GM19395 (cell line): ENCODE measurements at regions not wholly inside any gene's neighbourhood (a gene's known extent, or its start where the extent isn't known, plus 50 kb on each side); places are given as distances from the start of the nearest gene placed in this dataset.

Source experiments
- ATAC-seq: cut with Tn5 transposase; IDR thresholded peaks from one replicate; pipeline ENCODE4 v1.9.1; 2021; ENCODE audit warnings: mild to moderate bottlenecking, moderate library complexity; ENCODE audit not compliant: unreplicated experiment

- no peak for ATAC-seq
These were observed 416.3 kb downstream of the GPATCH2 start for GRCh38 chr1:217214551-217214950.

GRCh38 chr1:217211486-217211885, 419.4 kb downstream of the GPATCH2 start:
- ATAC-seq, result no peak

GRCh38 chr1:217205578-217205977, 425.3 kb downstream of the GPATCH2 start:
- no peak for ATAC-seq

- ATAC-seq, result no peak
These were observed 434.3 kb downstream of the GPATCH2 start for GRCh38 chr1:217196616-217197015.

GRCh38 chr1:217193151-217193550, 437.7 kb downstream of the GPATCH2 start:
- no peak for ATAC-seq

- no peak for ATAC-seq
These were observed 439.4 kb downstream of the GPATCH2 start for GRCh38 chr1:217191441-217191840.

- no peak for ATAC-seq
These were observed 440.5 kb downstream of the GPATCH2 start for GRCh38 chr1:217190359-217190758.

GRCh38 chr1:217189362-217189761, 441.5 kb downstream of the GPATCH2 start:
- no peak for ATAC-seq

- ATAC-seq, result no peak
These were observed 442.3 kb downstream of the GPATCH2 start for GRCh38 chr1:217188280-217189237.

- no peak for ATAC-seq
These were observed 444.2 kb downstream of the GPATCH2 start for GRCh38 chr1:217186664-217187063.

- ATAC-seq, result no peak
These were observed 446.0 kb downstream of the GPATCH2 start for GRCh38 chr1:217184854-217185253.

- no peak for ATAC-seq
These were observed 447.9 kb downstream of the GPATCH2 start for GRCh38 chr1:217182992-217183391.

GRCh38 chr1:217181756-217182155, 449.1 kb downstream of the GPATCH2 start:
- no peak for ATAC-seq

- no peak for ATAC-seq
These were observed 449.6 kb downstream of the GPATCH2 start for GRCh38 chr1:217181176-217181746.

- ATAC-seq, result no peak
These were observed 450.4 kb downstream of the GPATCH2 start for GRCh38 chr1:217180443-217180842.

GRCh38 chr1:217164403-217164802, 441.2 kb upstream of the ESRRG start:
- no peak for ATAC-seq

GRCh38 chr1:217153361-217153760, 430.1 kb upstream of the ESRRG start:
- ATAC-seq, result no peak

GRCh38 chr1:217150366-217150765, 427.1 kb upstream of the ESRRG start:
- no peak for ATAC-seq

GRCh38 chr1:217149791-217150190, 426.6 kb upstream of the ESRRG start:
- ATAC-seq, result no peak

- no peak for ATAC-seq
These were observed 418.5 kb upstream of the ESRRG start for GRCh38 chr1:217141711-217142110.

GRCh38 chr1:217140041-217140901, 417.0 kb upstream of the ESRRG start:
- no peak for ATAC-seq
